ENCODE measurements at regions not wholly inside any gene's neighbourhood (a gene's known extent, or its start where the extent isn't known, plus 50 kb on each side); places are given as distances from the start of the nearest gene placed in this dataset.

GRCh38 chr1:176285996-176286395 lies 78.9 kb upstream of the COP1 start:
- peaks cover 7 to 8% of the 10 kb centered on the region in 2 experiments for H3K9me3 ChIP-seq (ENCODE audit: control insufficient read depth in 2 of 2, low read length in 2 of 2)
- peaks cover 5% of the 10 kb centered on the region for H3K27me3 Mint-ChIP-seq
- no peak overlapping the region for H3K4me3 ChIP-seq (ENCODE audit: low read depth, low read length)
- no peak overlapping the region for H3K27ac Mint-ChIP-seq
- no peak for DNase-seq
- no peak overlapping the region for H3K27ac ChIP-seq (ENCODE audit: insufficient read depth, low read length, poor library complexity, severe bottlenecking)
- no peaks in the 10 kb centered on the region for H3K4me1 Mint-ChIP-seq
- no peaks in the 10 kb centered on the region for H3K27me3 ChIP-seq (ENCODE audit: control insufficient read depth, insufficient read depth, low read length)
- H3K4me1 ChIP-seq (ENCODE audit: control insufficient read depth, insufficient read depth, low read length, poor library complexity, severe bottlenecking) = no peaks in the 10 kb centered on the region
- peaks cover 1 to 34% (median 17%) of the 10 kb centered on the region in 7 donors for H3K9me3 Mint-ChIP-seq
- no peaks in the 10 kb centered on the region for H3K36me3 ChIP-seq (ENCODE audit: control insufficient read depth, insufficient read depth, low read length)
- H3K4me3 Mint-ChIP-seq = no peak overlapping the region
- H3K36me3 Mint-ChIP-seq = no peaks in the 10 kb centered on the region
- ATAC-seq (ENCODE audit: low read depth in 2 of 2) = no peak

GRCh38 chr1:176271572-176271971 lies 64.5 kb upstream of the COP1 start:
- no peak overlapping the region for H3K4me3 Mint-ChIP-seq
- H3K9me3 Mint-ChIP-seq = peaks cover 0 to 3% (median 0%) of the 10 kb centered on the region in 7 donors
- no peaks in the 10 kb centered on the region for H3K4me1 Mint-ChIP-seq
- H3K36me3 Mint-ChIP-seq = no peaks in the 10 kb centered on the region
- Histone ChIP-seq H3K27me3 (ENCODE audit: control insufficient read depth, insufficient read depth, low read length) (no peaks in the 10 kb centered on the region), H3K9me3 (ENCODE audit: control insufficient read depth in 2 of 2, low read length in 2 of 2) (no peaks in the 10 kb centered on the region), H3K36me3 (ENCODE audit: control insufficient read depth, insufficient read depth, low read length) (no peaks in the 10 kb centered on the region), H3K4me1 (ENCODE audit: control insufficient read depth, insufficient read depth, low read length, poor library complexity, severe bottlenecking) (no peaks in the 10 kb centered on the region), H3K4me3 (ENCODE audit: low read depth, low read length) (no peak overlapping the region), H3K27ac (ENCODE audit: insufficient read depth, low read length, poor library complexity, severe bottlenecking) (no peak overlapping the region)
- H3K27ac Mint-ChIP-seq = no peak overlapping the region
- DNase-seq = no peak
- H3K27me3 Mint-ChIP-seq = no peaks in the 10 kb centered on the region
- ATAC-seq (ENCODE audit: low read depth in 2 of 2) = no peak
